C4-2B (cell line): ENCODE measurements at regions not wholly inside any gene's neighbourhood (a gene's known extent, or its start where the extent isn't known, plus 50 kb on each side); places are given as distances from the start of the nearest gene placed in this dataset.

Experiments used
- H3K27ac ChIP-seq: fragments of 450-650 bp; 2 replicates; pipeline ENCODE4 v1.5.1; 2017
- CTCF ChIP-seq: fragments of 450-650 bp; conservative IDR thresholded peaks from 2 replicates; pipeline ENCODE4 v1.5.1; 2017; ENCODE audit warnings: mild to moderate bottlenecking
- ZFX ChIP-seq: fragments of 450-650 bp; IDR thresholded peaks from 2 replicates; pipeline ENCODE4 v1.6.1; 2017

GRCh38 chr13:71261256-71261655 lies 605.7 kb downstream of the DACH1 start:
- no peak overlapping the region for H3K27ac ChIP-seq
- TF ChIP-seq CTCF (no peak), ZFX (no peak)

- H3K27ac ChIP-seq = no peak overlapping the region
- TF ChIP-seq ZFX = no peak
- no peak for TF ChIP-seq CTCF
Measured at GRCh38 chr13:71260246-71260645, 606.8 kb downstream of the DACH1 start.

- no peak for TF ChIP-seq ZFX
- no peak for TF ChIP-seq CTCF
- no peak overlapping the region for H3K27ac ChIP-seq
Measured at GRCh38 chr13:71255633-71256032, 611.4 kb downstream of the DACH1 start.

GRCh38 chr13:71254384-71254783 lies 612.6 kb downstream of the DACH1 start:
- no peak overlapping the region for H3K27ac ChIP-seq
- no peak for TF ChIP-seq ZFX
- TF ChIP-seq CTCF = no peak

GRCh38 chr13:71252184-71252704 lies 614.8 kb downstream of the DACH1 start:
- no peak for TF ChIP-seq CTCF
- TF ChIP-seq ZFX = no peak
- H3K27ac ChIP-seq = no peak overlapping the region

GRCh38 chr13:71251292-71251951 lies 615.6 kb downstream of the DACH1 start:
- no peak overlapping the region for H3K27ac ChIP-seq
- no peak for TF ChIP-seq CTCF
- no peak for TF ChIP-seq ZFX

- TF ChIP-seq CTCF = no peak
- no peak overlapping the region for H3K27ac ChIP-seq
Measured at GRCh38 chr13:71249011-71249410, 618.0 kb downstream of the DACH1 start.
